ENCODE measurements at regions not wholly inside any gene's neighbourhood (a gene's known extent, or its start where the extent isn't known, plus 50 kb on each side); places are given as distances from the start of the nearest gene placed in this dataset.
"Not testable (repeated sequence)": the region's sequence is repeated elsewhere in the genome, so short reads cannot be mapped to it uniquely, and the experiment has no call there.

DNA sequence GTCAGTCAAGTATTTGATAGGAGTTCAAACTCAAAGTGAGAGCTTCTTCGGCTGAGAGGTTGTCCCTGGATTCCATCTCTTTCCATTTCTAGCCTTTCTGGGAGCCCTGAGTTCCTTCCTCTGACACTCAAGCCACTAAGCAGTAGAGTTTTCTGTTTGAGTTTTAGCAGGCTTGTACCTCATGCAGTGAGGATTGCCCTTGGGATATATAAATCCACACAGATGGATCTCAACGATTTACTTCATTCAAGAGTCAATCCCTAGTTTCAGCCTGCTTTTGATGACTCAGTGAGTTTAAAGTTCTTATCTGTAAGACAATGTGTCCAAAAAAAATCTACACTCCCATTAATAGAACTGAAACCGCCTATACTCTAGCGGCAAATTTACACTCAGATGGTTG is 2240.9 kb upstream of the WWC1 start:
- no peak for DNase-seq

DNA sequence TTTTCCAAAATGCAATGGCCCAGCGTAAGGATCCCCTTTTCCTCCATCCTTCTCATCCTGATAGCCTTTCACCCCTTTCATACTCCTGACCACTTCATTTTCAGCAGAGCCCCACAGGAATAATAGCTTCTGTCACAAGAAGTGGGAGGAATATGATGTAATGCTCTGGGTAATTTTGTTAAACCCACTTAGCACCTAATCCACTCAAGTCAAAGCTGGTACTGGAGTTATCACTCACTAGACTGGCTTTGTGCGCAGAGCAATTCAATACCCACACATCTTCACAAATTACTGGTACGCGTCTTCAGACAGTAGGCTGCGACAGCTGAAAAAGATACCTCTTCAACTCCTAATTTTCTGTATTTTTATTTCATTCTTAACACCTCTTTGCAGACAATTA is 2232.8 kb upstream of the WWC1 start:
- no peak for DNase-seq

DNA sequence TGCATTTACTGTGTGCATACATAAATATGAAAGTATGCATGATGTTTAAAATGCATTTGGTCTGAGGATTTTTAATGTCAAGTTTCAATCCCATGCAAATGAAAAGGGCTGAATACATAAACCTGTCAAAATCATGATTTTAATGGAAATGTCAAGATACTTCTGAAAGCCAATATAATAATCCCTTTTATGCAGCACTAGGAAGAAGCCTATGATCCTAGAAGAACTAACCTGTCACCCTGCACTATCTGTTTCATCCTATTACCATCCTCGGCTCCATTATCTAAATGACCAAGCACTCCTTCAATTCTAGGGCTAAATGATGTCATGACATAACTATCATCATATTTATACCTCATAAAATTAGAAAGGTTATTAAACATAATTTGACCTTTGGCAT is 2229.4 kb upstream of the WWC1 start:
- DNase-seq = no peak

DNA sequence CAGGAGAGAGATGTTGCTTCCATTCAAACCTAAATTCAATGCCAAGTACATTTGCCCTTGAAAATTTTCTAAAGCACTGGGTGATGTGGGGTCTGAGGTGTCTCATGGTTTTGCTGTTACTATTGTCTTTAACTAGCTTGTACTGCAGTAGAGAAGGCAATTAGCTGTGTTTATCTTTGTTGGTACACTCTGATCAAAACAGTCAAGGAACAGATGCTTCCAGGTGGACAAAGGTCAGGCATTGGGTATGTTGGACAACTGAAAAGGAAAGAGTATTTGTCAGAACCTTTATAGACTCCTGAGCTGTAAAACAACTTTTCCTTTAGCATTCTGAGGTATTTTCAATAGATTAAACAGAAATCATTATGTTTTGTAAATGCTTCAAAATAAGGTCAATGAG is 2228.7 kb upstream of the WWC1 start:
- DNase-seq = no peak

DNA sequence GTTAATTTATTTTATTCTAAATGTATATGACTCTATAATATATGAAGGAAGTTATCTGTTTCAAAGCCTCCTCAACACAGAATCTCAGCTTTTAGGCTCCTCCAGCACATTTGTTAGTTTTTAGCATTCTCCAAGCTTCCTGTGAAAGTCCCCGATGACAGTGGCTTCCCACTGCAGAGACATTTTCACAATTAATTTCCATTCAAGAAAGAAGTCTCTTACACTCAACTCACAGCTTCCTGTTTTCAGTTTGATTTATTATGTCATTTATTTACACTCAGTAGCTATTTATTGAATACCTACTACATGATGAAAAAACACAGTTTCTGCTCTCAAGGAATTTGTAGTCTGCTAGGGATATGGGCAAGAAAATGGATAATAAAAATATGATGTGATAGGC is 2228.2 kb upstream of the WWC1 start:
- DNase-seq = no peak

DNA sequence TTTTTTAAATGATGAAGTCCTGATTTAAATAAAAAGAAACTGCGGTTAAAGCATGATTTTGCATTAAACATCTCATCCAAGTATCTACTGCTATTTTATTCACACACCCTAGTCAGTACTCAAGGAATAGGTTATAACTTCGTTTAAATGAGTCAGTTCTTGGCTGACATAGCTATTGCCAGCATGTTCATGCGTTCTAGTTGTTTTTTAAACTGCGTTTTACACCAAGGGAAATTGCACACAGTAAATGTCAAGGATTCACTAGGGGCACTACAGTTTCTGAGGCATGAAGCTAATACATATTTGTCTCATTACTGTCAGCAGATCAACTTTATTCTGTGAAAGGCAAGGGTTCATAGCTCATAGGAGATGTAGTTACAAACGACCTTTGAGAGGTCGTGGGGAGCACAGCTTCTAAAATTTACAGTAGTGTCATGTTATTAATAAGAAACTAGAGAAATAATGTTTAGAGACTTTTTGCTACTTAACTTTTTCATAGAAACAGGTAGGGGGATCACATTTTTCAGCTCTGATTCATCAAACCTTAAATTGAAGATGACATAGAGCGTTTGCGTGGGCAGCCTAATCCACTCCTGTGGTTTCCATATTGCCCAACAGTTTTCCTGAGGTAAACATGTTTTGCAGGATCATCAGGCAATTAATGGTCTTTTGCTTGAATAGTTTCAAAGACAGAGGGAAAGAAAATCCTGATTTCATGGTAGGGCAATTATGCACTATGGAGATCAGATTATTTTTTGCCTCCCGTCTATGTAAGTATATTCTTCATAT is 2222.7 kb upstream of the WWC1 start:
- no peak for DNase-seq

DNA sequence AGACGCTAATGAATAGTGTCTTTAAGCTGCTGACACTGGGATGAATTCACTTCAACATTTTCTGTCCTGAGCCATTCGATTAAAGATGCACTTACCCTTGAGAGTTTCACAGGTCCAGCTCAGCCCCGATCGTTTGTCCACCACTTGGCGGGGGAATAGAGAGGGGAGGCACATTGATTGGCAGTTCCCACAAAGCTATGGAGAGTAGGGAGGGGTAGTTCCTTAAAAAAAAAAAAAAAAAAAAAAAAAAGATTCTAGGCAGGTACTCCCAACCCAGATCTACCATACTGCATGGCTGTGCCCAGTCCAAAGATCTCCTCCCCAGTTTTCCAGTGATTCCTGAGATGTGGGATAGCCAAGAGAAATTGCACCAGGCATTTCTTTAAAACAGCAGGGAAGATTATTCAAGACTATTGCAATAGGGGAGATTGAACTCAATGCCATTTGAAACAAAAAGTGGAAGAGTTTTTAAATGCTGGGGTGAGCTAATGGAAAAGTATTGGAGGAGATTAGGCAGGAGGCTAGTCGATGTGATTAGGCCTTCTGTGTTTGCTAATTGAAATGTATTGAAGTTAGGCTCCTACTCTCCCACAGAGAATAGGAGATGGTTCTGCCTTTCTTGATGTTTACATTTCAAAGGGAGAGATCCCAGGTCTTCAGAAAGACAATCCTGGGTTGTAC is 2217.4 kb upstream of the WWC1 start:
- no peak for DNase-seq

DNA sequence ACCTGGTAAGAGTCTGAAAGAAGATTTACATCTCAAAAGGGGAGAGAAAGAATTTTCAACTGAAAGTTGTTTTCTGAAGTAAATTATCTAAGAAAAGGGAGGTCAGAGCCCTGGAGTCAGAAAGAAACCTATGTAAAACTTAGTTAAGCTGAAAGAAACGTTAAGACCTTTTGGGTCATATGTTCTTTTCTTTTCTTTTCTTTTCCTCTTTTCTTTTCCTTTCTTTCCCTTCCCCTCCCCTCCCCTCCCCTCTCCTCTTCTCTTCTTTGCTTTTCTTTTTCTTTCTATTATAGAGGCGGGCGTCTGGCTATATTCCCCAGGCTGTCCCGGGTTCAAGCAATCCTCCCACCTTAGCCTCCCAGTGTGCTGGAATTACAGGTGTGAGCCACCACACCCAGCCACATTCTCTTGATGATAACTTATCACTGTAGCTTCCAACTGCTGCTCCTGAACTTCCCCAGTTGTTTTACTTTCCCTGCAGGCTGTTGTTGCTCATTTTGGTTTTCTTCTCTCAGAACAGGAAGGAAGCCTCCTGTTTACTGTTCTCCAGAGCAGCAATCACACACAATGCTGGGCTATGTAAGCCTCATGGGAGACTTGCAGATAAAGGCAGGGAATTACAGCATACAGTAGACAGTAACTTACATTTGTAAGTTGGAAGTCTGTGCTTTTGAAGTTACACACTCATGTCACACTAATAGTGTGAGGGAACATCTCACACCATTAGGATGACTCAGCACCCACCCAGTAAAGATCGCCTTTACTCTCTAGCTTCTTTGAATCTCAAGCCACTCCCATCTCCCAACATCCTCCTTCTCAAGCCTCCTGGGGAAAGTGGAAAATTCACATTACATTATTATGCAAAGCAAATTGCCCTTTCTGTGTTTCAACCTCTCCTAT is 2216.6 kb upstream of the WWC1 start:
- DNase-seq = no peak

DNA sequence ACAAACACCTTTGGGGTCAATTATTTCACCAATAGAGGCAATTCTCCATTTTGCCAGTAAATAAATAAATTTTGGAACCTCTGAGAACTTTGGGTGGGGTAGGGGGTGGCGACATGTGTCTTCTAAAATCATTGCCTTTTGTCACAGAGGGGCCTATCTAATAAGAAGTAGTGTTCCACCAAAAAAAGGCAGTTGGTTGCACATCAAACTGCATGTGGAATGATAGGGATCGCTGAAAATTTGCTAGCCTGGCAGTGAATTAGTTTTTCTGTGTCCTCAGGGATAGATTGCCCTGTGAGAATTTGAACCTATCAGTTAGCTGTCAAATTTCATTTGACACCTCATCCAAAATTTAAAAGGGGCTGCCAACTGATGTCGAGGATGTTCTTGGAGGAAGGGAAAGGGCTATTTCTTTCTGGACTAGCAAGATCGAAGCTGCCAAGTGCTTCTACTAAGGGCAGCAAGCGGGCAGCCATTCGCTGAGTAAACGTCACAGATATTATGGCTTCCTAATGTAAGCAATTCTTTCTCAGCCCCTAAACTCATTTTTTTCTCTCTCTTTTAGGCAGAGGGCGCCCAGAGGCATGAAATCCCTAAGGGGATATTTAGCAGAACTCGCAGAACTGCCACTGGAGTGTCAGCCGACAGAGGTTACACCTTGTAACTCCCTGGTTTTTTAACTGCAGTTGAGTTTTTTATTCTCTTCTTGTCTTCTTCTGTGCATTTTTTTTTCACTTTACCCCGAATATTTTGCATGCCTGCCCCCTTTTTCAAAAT is 2208.1 kb upstream of the WWC1 start:
- peak; percentile 2 to 49 for DNase-seq

DNA sequence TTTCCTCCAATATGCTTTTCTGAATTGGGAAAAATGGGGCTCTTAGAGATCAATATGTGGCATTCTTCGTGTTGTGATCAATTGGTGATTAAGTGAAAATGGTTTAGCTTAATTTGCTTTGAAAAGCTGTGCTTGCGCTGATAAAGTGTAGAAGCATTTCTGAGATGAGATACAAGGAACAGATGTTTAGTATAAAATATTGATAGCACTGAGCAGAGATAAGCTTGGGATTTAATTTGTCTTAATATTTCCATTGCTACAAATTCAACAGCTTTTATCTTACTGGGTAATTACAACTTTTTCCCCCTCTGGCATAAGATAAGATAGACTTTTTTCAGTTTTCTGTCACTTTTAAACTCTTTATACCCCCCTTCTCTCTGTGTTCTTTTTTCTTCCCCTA is 2204.9 kb upstream of the WWC1 start:
- no peak for DNase-seq

DNA sequence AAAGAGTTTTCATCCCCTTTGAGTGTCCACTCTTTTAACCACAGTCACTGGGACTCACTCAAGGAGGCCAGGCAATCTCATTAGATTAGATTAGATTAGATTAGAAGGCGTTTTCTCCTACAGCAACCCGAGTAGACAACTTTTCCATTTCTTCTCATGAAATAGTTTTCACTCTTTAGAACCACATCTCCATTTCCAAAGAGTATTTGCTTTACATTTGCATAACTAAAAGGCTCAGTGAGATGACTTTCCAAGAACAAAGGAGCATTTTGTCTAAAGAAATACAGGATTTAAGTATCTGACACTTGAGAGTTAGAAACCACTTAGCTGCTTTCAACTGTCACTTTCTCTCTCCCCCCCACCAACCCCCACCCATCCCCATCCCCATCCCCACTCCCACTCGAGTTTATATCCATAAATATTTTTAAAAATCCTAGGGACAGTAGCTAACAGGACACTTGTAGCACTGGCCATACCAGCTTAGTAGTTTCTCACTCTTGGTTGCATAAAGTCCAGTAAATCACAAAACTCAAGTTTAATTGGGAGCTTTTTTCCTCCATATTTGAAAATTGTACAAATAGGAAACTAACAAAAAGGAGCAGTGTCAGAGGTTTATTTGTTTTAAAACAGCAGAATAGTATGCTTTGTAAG is 2202.9 kb upstream of the WWC1 start:
- no peak for DNase-seq

DNA sequence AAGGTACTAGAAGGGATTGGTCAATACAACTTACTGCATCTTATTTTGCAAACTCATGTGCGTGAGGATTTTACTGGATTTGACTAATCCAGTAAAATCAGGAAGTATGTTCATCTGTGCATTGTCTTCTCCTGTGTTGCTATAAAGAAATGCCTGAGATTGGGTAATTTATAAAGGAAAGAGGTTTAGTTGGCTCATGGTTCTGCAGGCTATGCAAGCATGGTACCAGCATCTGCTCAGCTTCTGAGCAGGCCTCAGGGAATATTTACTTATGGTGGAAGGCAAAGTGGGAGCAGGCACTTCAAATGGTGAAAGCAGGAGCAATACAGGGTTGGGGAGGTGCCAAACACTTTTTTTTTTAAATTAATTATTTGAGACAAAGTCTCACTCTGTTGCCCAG is 2199.5 kb upstream of the WWC1 start:
- DNase-seq = no peak

DNA sequence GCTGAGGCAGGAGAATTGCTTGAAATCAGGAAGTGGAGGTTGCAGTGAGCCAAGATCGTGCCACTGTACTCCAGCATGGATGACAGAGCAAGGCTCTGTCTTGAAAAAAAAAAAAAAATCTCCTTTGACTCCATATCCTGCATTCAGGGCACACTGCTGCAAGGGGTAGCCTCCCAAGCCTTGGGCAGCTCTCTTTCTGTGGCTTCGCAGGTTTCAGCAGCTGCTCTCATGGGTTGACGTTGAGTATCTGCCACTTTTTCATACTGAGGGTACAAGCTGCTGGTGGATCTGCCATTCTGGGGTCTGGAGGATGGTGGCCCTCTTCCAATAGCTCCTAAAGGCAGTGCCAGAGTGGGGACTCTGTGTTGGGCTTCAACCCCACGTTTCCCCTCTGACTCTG is 2198.1 kb upstream of the WWC1 start:
- DNase-seq = no peak

DNA sequence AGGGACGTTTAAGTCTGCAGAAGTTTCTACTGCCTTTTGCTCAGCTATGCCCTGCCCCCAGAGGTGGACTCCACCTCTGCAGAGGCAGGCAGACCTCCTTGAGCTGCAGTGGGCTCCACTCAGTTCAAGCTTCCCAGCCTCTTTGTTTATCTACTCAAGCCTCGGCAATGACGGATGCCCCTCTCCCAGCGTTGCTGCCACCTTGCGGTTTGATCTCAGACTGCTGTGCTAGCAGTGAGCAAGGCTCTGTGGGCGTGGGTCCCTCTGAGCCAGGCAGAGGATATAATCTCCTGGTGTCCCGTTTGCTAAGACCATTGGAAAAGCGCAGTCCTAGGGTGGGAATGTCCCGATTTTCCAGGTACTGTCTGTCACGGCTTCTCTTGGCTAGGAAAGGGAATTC is 2188.5 kb upstream of the WWC1 start:
- DNase-seq = no peak

DNA sequence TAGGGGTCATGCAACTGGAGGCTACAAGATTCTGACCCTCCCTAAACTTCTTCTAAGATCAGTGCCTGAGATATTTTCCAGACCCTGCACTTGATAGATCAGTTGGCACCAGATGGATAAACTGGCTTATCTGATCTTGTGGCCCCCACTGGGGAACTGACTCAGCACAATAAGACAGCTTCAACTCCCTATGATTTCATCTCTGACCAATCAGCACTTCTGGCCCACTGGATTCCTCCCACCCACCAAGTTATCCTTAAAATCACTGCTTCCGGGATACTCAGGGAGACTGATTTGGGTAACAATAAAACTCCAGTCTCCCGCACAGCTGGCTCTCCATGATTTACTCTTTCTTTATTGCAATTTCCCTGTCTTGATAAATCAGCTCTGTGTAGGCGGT is 2180.4 kb upstream of the WWC1 start:
- no peak for DNase-seq

DNA sequence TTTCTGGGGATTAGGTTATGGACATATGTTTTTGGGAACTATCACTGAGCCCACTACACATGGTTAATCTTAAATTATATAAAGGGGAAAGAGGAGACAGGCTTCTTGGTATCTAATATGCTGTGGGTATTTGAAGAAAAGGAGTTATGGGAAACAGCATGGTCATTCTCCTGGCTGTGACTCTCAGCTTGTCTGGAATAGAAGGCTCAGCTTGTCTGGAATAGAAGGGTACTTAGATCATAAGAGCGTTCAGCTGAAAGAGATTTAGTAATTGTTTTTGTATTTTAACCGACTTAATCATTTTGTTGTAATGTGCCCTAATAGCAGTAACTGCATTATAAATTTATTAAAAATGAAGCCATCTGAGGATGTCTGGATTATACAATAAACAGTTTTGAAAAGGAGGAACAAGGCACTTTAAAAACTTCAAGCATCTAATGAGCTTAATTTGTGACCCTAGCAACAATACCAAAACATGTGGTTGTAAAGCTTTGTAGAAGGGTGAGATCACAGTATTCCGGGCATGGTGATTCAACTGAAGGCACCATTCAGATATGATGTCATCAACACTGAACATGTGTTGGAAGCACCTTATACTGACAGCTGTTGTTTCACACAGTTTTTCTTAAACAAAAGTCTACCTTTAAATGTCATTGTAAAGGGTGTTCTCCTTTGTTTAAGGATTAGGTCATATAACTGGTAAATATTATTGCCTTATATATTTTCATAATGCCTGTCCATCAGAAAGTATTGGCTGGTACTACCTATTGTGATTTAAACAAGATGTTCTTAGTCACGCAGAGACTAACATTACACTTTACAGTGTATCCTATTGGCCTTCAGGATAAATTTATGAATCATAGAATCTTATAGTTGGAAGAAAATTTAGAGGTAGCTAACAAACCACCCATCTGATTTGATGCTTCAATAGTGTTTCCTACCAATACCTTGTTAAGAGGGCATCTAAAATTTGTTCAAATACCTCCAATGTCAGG is 2174.1 kb upstream of the WWC1 start:
- no peak for DNase-seq

DNA sequence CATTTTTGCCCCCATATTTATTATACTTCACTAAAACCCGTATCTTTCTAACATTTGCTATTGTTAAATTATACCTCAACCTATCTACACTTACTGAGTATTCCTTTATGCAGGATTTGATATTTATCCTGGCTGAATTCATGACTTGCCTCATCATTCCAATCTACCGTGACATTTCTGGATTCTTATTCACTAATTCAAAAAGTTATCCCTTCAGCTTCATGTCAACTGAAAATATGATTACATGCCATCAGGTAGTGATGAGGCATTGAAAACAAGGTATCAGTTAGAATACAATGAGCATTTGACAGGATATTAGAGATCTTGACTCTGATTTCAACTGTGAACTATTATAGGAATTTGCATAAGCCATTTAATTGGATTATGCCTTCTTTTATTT is 2171.9 kb upstream of the WWC1 start:
- DNase-seq = no peak

DNA sequence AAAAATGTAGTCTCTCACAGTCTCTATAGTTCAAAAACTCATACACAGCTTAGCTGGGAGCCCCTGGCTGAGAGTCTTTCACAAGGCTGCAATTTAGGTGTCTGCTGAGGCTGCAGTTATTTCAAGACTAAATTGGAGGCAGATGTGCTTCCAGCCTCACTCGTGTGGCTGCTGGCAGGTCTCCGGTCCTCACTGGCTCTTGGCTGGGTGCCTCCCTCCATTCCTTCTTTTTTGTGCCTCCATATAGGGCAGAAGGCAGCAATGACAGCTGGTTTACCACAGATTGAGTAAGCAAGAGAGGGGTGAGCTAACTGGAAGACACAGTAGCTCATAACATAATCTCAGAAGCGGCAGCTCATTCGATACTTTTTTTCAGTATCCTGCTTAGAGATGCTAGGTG is 2167.7 kb upstream of the WWC1 start:
- peak in 1 of 2 experiments; percentile 4 for DNase-seq

DNA sequence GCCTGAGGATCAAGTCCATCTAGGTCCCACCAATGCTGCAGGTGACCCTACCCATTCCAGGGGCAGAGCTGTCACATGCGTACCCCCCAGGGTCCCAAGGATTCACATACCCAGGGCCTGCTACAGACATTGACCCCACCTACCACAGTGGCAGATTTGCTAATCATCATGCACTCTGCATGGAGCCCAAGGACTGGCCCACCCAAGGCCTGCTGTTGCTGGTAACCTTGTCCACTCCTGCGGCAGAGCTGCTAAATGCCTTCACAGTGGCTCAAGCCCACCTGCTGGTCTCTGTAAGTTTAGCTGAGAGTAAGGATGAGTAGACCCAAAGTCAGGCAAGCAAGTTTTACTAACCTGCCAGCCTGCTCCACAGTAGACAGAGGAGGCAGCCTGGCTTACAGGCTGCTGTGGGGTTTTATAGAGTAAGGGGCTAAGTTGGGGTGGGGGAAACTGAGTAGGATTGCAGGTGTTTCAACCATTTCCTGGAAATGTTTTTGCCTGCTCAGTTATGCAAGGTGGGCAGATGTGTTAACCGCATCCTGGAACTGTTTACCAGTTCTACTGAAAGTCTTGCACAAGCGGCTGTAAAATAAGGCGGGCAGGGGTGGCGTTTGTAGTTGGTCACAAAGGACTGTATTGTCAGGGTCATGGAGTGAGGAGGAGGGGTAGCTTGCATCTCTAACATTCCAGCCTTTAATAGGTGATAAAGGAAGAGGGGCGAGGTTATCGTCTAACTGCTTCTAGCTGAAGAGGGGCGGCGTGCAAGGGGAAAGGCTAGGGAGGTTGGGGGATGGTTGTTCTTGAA is 2163.5 kb upstream of the WWC1 start:
- DNase-seq = no peak

DNA sequence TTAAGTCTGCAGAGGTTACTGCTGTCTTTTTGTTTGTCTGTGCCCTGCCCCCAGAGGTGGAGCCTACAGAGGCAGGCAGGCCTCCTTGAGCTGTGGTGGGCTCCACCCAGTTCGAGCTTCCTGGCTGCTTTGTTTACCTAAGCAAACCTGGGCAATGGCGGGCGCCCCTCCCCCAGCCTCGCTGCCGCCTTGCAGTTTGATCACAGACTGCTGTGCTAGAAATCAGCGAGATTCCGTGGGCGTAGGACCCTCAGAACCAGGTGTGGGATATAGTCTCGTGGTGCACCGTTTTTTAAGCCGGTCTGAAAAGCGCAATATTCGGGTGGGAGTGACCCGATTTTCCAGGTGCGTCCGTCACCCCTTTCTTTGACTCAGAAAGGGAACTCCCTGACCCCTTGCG is 2146.3 kb upstream of the WWC1 start:
- DNase-seq = not testable (repeated sequence)

Measured in NCI-H2081 (cell line).